Tibial nerve (tissue), 4 donors: ENCODE measurements at regions not wholly inside any gene's neighbourhood (a gene's known extent, or its start where the extent isn't known, plus 50 kb on each side); places are given as distances from the start of the nearest gene placed in this dataset.

Experiments
- DNase-seq, 2 donors: peaks; one replicate each; pipeline ENCODE4 v3.0.0-alpha.2; 2019; ENCODE audit warnings: low spot score in 2 of 2
- H3K27ac ChIP-seq, 4 donors: fragments of 200-600 bp; sonication (generic) in 3 of 4; one replicate each; pipeline ENCODE4 v1.5.1; 2017 to 2019; ENCODE audit warnings: mild to moderate bottlenecking in 1 of 4
- H3K27me3 ChIP-seq, 2 donors: fragments of 200-600 bp; sonication (generic) in 1 of 2; one replicate each; pipeline versions ENCODE4 v1.5.1 to v1.6.0; 2017 to 2019
- H3K36me3 ChIP-seq, 3 donors: fragments of 200-600 bp; sonication (generic); one replicate each; pipeline ENCODE4 v1.5.1; 2018 to 2019
- H3K4me1 ChIP-seq, 4 donors: fragments of 200-600 bp; sonication (generic) in 3 of 4; one replicate each; pipeline ENCODE4 v1.5.1; 2017 to 2019
- H3K4me3 ChIP-seq, 4 donors: fragments of 200-600 bp; sonication (generic) in 3 of 4; one replicate each; pipeline ENCODE4 v1.5.1; 2017 to 2019; ENCODE audit warnings: mild to moderate bottlenecking in 1 of 4, moderate library complexity in 1 of 4
- H3K9me3 ChIP-seq, 4 donors: fragments of 200-600 bp; sonication (generic) in 3 of 4; one replicate each; pipeline ENCODE4 v1.5.1; 2017 to 2019
- EP300 ChIP-seq, 2 donors: sonication (generic); formaldehyde crosslinking; IDR thresholded peaks; one replicate each; pipeline ENCODE4 v1.6.1; 2017; ENCODE audit warnings: antibody characterized with exemption in 2 of 2, mild to moderate bottlenecking in 1 of 2
- POLR2A ChIP-seq, 2 donors: fragments of 450-650 bp; IDR thresholded peaks; one replicate each; pipeline ENCODE4 v1.6.1; 2017; ENCODE audit warnings: antibody characterized with exemption in 2 of 2, mild to moderate bottlenecking in 2 of 2, moderate library complexity in 2 of 2
- WGBS, 2 donors: methylation state at CpG; one replicate each; pipeline ENCODE4 v1.1.5; 2018; 5-methylcytosine and 5-hydroxymethylcytosine counted together
- TF ChIP-seq, protein P1 (sequence below), 5 experiments: fragments of 200-600 bp in 3 of 5; fragments of 450-650 bp in 2 of 5; sonication (generic) in 3 of 5; IDR thresholded peaks; one replicate each; pipeline ENCODE4 v1.5.1; 2016 to 2019; ENCODE audit warnings: antibody characterized with exemption in 5 of 5, mild to moderate bottlenecking in 3 of 5, moderate library complexity in 2 of 5

GRCh38 chr6:134400941-134401340, 83.0 kb upstream of the SGK1 start:
- 69% methylated on average over 2 of the region's 2 CpGs for WGBS, 2 donors
- DNase-seq, result no peak
- Histone ChIP-seq H3K27me3 (no peaks in the 10 kb centered on the region), H3K4me1 (no peaks in the 10 kb centered on the region), H3K9me3 (no peaks in the 10 kb centered on the region), H3K27ac (no peak overlapping the region), H3K36me3 (no peaks in the 10 kb centered on the region), H3K4me3 (no peak overlapping the region)
- no peak for TF ChIP-seq EP300 (IDR thresholded peaks at IDR 0.05)
- TF ChIP-seq, protein P1, sequence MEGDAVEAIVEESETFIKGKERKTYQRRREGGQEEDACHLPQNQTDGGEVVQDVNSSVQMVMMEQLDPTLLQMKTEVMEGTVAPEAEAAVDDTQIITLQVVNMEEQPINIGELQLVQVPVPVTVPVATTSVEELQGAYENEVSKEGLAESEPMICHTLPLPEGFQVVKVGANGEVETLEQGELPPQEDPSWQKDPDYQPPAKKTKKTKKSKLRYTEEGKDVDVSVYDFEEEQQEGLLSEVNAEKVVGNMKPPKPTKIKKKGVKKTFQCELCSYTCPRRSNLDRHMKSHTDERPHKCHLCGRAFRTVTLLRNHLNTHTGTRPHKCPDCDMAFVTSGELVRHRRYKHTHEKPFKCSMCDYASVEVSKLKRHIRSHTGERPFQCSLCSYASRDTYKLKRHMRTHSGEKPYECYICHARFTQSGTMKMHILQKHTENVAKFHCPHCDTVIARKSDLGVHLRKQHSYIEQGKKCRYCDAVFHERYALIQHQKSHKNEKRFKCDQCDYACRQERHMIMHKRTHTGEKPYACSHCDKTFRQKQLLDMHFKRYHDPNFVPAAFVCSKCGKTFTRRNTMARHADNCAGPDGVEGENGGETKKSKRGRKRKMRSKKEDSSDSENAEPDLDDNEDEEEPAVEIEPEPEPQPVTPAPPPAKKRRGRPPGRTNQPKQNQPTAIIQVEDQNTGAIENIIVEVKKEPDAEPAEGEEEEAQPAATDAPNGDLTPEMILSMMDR (IDR thresholded peaks at IDR 0.05), result no peak
- TF ChIP-seq POLR2A (IDR thresholded peaks at IDR 0.05), result no peak

DNA sequence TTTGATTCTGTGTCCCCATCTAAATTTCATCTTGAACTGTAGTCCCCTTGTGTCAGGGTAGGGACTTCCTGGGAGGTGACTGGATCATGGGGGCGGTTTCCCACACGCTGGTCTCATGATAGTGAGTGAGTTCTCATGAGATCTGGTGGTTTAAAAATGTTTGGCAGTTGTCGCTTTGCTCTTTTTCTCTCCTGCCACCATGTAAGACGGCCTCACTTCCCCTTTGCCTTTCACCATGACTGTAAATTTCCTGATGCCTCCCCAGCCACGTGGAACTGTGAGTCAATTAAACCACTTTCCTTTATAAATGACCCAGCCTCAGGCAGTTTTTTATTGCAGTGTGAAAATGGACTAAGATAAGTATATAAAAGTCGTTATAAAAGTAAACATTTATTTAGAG, 80.5 kb upstream of the SGK1 start:
- TF ChIP-seq EP300 (IDR thresholded peaks at IDR 0.05), result peak in 1 of 2 donors; percentile 45
- TF ChIP-seq, protein P1 (IDR thresholded peaks at IDR 0.05), result no peak
- no peak for TF ChIP-seq POLR2A (IDR thresholded peaks at IDR 0.05)
- no peak overlapping the region for H3K4me3 ChIP-seq
- H3K27me3 ChIP-seq, result no peaks in the 10 kb centered on the region
- H3K36me3 ChIP-seq, result no peaks in the 10 kb centered on the region
- H3K4me1 ChIP-seq, result no peaks in the 10 kb centered on the region
- H3K27ac ChIP-seq, result no peak overlapping the region
- DNase-seq, result peak in 1 of 2 donors; percentile 19
- 50 to 53% methylated on average over 6 of the region's 6 CpGs for WGBS, 2 donors
- no peaks in the 10 kb centered on the region for H3K9me3 ChIP-seq

GRCh38 chr6:134397676-134398075, 79.8 kb upstream of the SGK1 start:
- no peak overlapping the region for H3K27ac ChIP-seq
- no peak for DNase-seq
- no peak for TF ChIP-seq EP300 (IDR thresholded peaks at IDR 0.05)
- TF ChIP-seq, protein P1 (IDR thresholded peaks at IDR 0.05), result no peak
- no peak for TF ChIP-seq POLR2A (IDR thresholded peaks at IDR 0.05)
- no peak overlapping the region for H3K4me3 ChIP-seq
- H3K9me3 ChIP-seq, result no peaks in the 10 kb centered on the region
- WGBS, 2 donors, result 90 to 91% methylated on average over 5 of the region's 5 CpGs
- H3K36me3 ChIP-seq, result no peaks in the 10 kb centered on the region
- H3K4me1 ChIP-seq, result no peaks in the 10 kb centered on the region
- no peaks in the 10 kb centered on the region for H3K27me3 ChIP-seq

DNA sequence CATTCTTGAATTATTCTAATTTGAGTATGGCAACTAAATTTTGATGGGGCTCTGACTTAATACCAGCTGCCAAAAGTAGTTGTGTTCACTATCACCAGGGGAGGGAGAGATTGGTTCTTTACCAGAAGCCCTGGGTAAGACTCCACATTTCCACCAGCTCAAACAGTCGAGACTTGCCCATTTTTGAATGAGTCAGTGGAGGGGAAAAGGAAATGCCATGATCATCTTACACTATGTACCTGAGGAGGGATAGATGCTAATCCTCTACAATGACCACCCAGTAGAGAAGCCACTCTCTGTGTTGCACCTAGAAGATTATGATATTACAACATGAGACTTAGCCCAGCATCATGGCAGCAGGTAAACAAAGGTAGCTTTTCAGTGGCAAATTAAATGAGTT, 77.0 kb upstream of the SGK1 start:
- Histone ChIP-seq H3K4me1 (no peaks in the 10 kb centered on the region), H3K36me3 (no peaks in the 10 kb centered on the region), H3K9me3 (no peaks in the 10 kb centered on the region), H3K27ac (no peak overlapping the region), H3K4me3 (no peak overlapping the region), H3K27me3 (no peaks in the 10 kb centered on the region)
- TF ChIP-seq, protein P1 (IDR thresholded peaks at IDR 0.05), result no peak
- no peak for TF ChIP-seq POLR2A (IDR thresholded peaks at IDR 0.05)
- TF ChIP-seq EP300 (IDR thresholded peaks at IDR 0.05), result no peak
- 83 to 94% methylated on average over 1 of the region's 1 CpG for WGBS, 2 donors
- DNase-seq, result no peak

- no peak for DNase-seq
- TF ChIP-seq POLR2A (IDR thresholded peaks at IDR 0.05), result no peak
- TF ChIP-seq EP300 (IDR thresholded peaks at IDR 0.05), result no peak
- TF ChIP-seq, protein P1 (IDR thresholded peaks at IDR 0.05), result no peak
Observed at GRCh38 chr6:134394208-134394607, 76.3 kb upstream of the SGK1 start.

More at GRCh38 chr6:134394208-134394607, 76.3 kb upstream of the SGK1 start:
- Histone ChIP-seq H3K4me1 (no peaks in the 10 kb centered on the region), H3K27me3 (no peaks in the 10 kb centered on the region), H3K36me3 (no peaks in the 10 kb centered on the region), H3K27ac (no peak overlapping the region), H3K9me3 (no peaks in the 10 kb centered on the region), H3K4me3 (no peak overlapping the region)
- 82 to 93% methylated on average over 1 of the region's 1 CpG for WGBS, 2 donors
